GM19023 (cell line): ENCODE measurements at regions not wholly inside any gene's neighbourhood (a gene's known extent, or its start where the extent isn't known, plus 50 kb on each side); places are given as distances from the start of the nearest gene placed in this dataset.

ENCODE experiments used
- ATAC-seq: cut with Tn5 transposase; IDR thresholded peaks from one replicate; pipeline ENCODE4 v1.9.1; 2021; ENCODE audit warnings: mild to moderate bottlenecking, moderate library complexity; ENCODE audit not compliant: unreplicated experiment

GRCh38 chr1:193685986-193686385, 499.6 kb upstream of the B3GALT2 start:
- ATAC-seq, result no peak

DNA sequence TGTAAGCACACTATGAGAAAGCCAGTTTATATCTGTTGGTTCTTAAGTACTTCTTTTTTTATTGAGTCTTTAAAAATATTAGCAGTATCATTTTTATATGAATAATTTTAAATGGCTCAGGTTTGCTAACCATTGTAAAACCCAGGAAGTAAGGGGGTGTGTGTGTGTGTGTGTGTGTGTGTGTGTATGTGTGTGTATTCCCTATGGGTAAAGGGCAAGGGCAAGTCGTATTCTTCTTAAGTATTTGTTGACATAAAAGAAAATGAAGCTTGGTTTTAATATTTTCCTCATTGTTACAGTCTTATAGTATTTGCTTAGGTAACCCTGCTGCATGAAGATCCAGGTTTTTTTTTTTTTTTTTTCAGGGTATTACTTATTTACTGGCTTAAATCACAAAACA, 495.0 kb upstream of the B3GALT2 start:
- ATAC-seq, result no peak

- ATAC-seq, result no peak
These were observed 494.5 kb upstream of the B3GALT2 start for GRCh38 chr1:193680924-193681316.

- no peak for ATAC-seq
These were observed 494.0 kb upstream of the B3GALT2 start for GRCh38 chr1:193680247-193680923.

GRCh38 chr1:193677874-193678273, 491.5 kb upstream of the B3GALT2 start:
- no peak for ATAC-seq

- no peak for ATAC-seq
These were observed 490.7 kb upstream of the B3GALT2 start for GRCh38 chr1:193676996-193677549.

- no peak for ATAC-seq
These were observed 488.0 kb upstream of the B3GALT2 start for GRCh38 chr1:193674292-193674944.

- no peak for ATAC-seq
These were observed 480.2 kb upstream of the B3GALT2 start for GRCh38 chr1:193666485-193667083.

DNA sequence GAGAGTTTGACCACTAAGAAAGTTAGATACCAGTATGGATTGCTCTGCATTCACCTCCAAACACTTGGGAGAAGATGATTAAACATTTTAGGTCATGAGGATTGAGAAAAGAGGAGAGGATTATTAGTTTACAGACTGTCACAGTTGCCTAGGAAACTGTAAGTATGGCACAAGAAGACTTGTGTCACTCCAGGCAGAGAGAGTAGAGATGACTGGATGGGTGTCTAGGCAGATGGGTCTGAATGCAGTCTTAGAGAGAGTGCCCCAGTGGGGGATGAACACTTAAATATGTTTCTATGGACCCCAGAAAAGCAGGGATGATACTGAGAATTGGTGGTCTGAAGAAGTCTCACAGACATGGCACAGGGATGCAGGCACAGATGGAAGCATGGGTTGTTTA, 477.6 kb upstream of the B3GALT2 start:
- no peak for ATAC-seq

- no peak for ATAC-seq
These were observed 475.6 kb upstream of the B3GALT2 start for GRCh38 chr1:193662030-193662429.

GRCh38 chr1:193661385-193661784, 475.0 kb upstream of the B3GALT2 start:
- no peak for ATAC-seq

GRCh38 chr1:193660428-193660827, 474.0 kb upstream of the B3GALT2 start:
- ATAC-seq, result no peak

GRCh38 chr1:193658691-193659090, 472.3 kb upstream of the B3GALT2 start:
- no peak for ATAC-seq

DNA sequence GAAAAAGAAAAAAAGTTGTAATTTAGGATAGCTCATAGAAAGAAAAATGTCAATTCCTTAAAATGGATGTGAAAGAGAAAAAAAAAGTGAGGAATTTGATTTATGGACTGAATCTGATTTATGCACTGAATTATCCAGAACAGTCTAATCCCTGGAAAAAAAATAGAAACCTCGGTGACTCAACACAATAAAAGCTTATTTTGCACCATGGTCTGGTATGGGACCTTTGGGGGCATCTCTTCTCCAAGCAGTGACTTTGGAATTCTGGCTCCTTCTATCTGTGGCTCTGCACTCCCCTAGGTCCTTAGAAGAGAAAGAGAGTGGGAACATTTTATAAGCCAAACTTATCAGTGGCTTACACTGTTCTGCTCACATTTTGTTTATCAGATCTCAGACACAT, 471.7 kb upstream of the B3GALT2 start:
- no peak for ATAC-seq

- no peak for ATAC-seq
These were observed 471.1 kb upstream of the B3GALT2 start for GRCh38 chr1:193657552-193657951.

DNA sequence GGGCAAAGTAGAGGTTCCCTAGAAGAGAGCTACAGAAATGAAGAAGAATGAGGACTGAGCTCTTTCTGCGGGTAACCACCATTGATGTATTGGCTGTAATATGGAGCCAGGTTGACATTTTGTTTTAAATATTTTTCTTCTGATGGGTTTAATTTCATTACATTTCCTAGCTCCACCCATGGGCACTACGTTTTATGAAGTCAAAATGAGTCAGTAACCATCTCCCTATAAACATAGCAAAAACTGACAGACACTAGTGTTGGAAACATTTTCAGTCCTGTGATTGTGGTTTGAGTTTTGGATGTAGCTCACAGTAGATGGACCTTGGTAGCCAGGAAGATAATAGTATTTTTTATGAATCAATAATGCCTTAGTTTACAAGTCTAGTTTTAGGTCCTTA, 470.4 kb upstream of the B3GALT2 start:
- no peak for ATAC-seq

DNA sequence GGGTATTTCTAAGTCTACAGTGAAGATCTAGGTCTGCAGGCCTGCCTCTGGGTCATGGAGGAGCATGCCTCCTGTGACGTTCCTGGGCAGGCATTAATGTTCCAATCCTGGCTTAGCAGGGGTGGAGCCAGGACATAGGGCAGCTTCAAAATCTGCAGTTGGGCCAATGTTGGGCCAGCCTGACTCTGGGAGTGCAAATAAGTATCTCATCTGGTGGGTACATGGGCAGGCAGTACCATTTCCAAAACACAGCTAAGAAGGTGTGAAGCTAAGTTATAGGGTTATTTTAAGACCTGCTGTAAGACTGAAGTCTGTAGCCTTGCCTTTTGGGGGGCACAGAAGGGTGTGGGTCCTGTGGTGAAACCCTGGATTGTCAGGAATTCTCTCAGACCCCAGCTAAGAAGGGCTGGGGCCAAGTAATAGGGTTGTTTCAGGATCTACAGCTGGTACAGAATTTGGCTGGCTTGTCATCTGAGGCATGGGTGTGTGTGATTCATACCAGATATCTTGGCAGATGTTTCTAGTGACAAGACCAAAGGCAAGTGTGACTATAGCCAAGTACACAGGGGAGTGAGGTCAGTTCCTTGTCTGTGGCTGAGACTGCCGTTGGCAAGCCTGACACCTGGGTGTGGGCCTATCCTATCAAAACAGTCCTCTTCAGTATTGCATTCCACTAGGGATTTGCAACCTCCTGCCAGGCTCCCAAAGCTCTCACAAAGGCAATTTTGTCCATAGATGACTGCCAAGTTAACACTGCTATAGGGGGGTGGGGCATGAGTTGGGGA, 468.7 kb upstream of the B3GALT2 start:
- no peak for ATAC-seq

GRCh38 chr1:193649587-193649986, 463.2 kb upstream of the B3GALT2 start:
- no peak for ATAC-seq

- ATAC-seq, result no peak
These were observed 448.5 kb upstream of the B3GALT2 start for GRCh38 chr1:193634876-193635275.

DNA sequence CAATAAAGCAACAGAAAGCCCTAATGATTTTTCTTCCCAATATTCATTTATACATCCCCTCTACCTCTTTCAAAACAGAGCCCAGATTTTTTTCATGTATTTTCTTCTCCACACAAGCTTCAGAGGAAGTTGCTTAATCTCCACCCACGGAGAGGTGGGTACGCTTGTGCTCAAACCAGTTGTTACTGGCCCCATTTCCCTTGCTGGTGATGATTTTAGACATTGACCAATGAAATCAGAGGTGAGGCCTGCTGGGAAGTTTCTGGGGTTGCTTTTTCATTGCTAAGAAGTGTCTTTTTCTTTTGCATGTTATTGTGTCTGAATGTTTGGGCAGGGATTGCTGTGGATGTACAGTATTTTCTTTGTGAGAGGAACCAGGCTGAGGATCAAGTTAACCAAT, 448.1 kb upstream of the B3GALT2 start:
- ATAC-seq, result no peak

GRCh38 chr1:193633991-193634390, 447.6 kb upstream of the B3GALT2 start:
- ATAC-seq, result no peak
